ENCODE measurements at regions not wholly inside any gene's neighbourhood (a gene's known extent, or its start where the extent isn't known, plus 50 kb on each side); places are given as distances from the start of the nearest gene placed in this dataset.
"Not testable (repeated sequence)": the region's sequence is repeated elsewhere in the genome, so short reads cannot be mapped to it uniquely, and the experiment has no call there.

DNA sequence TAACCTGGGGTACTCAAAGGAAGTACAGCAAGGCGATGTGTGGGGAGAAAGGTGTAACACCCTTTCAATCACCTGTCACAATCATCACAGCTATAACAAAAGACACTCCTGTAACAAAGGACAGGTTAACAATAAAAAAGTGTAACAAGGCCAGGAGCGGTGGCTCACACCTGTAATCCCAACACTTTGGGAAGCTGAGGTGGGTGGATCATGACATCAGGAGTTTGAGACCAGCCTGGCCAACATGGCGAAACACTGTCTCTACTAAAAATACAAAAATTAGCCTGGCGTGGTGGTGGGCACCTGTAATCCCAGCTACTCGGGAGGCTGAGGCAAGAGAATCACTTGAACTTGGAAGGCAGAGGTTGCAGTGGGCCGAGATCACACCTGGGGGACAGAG is 436.4 kb downstream of the RBFOX1 start:
- TF ChIP-seq, protein P1, sequence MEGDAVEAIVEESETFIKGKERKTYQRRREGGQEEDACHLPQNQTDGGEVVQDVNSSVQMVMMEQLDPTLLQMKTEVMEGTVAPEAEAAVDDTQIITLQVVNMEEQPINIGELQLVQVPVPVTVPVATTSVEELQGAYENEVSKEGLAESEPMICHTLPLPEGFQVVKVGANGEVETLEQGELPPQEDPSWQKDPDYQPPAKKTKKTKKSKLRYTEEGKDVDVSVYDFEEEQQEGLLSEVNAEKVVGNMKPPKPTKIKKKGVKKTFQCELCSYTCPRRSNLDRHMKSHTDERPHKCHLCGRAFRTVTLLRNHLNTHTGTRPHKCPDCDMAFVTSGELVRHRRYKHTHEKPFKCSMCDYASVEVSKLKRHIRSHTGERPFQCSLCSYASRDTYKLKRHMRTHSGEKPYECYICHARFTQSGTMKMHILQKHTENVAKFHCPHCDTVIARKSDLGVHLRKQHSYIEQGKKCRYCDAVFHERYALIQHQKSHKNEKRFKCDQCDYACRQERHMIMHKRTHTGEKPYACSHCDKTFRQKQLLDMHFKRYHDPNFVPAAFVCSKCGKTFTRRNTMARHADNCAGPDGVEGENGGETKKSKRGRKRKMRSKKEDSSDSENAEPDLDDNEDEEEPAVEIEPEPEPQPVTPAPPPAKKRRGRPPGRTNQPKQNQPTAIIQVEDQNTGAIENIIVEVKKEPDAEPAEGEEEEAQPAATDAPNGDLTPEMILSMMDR (IDR thresholded peaks at IDR 0.05) = not testable (repeated sequence)
- TF ChIP-seq POLR2A (IDR thresholded peaks at IDR 0.05) = not testable (repeated sequence)
